ENCODE measurements at regions not wholly inside any gene's neighbourhood (a gene's known extent, or its start where the extent isn't known, plus 50 kb on each side); places are given as distances from the start of the nearest gene placed in this dataset.

DNA sequence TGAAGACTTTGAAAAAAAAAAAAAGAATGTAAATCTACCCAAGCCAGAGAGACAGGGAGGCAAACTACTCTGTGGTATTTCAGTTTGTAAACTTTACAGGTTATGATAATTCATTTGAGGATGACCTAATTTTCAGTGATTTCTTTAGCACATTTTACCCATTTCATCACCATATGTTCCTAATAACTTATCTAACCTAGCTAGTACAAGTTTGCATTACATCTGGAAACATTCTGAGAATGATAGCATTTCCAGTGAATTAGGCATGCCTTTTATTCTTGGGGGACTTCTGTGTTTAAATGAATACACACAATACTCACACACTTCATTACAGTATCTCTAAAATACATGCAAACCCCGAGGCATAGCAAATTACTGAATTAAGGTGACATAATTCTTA, 1055.5 kb downstream of the PCDH18 start:
- TF ChIP-seq POLR2A (IDR thresholded peaks at IDR 0.05; ENCODE audit: low read depth, low read length): no peak
- no peak for TF ChIP-seq POLR2AphosphoS5 (IDR thresholded peaks at IDR 0.05; ENCODE audit: low read depth, low read length)
- no peak for TF ChIP-seq SPI1 (IDR thresholded peaks at IDR 0.05; ENCODE audit: low read depth, low read length)
- no peak for TF ChIP-seq TAF1 (IDR thresholded peaks at IDR 0.05; ENCODE audit: low read depth, low read length)
- TF ChIP-seq PAX5 (IDR thresholded peaks at IDR 0.05; ENCODE audit: insufficient read depth, low read length, severe bottlenecking): no peak
- TF ChIP-seq POU2F2 (IDR thresholded peaks at IDR 0.05; ENCODE audit: low read depth, low read length): no peak
